ENCODE measurements at regions not wholly inside any gene's neighbourhood (a gene's known extent, or its start where the extent isn't known, plus 50 kb on each side); places are given as distances from the start of the nearest gene placed in this dataset.

DNA sequence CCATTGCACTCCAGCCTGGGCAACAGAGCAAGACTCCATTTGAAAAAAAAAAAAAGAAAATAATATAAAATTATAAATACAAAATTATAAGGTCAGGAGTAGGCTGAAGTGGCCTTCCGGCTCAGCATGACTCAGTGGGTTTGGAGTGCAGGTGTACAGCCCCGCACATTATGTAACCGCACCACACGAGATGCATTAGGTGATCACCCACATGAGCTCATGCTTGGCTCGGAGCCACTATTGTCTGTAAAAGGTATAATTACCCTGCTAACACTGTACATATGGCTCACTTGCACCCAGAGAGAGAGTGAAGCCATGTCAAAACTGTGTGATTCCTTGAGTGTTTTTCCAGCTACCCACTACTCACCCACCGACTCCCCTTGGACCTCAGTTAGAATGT, 557.0 kb downstream of the SLC6A15 start:
- WGBS, 5 donors, result 81 to 95% (median 87%) methylated on average over 6 of the region's 6 CpGs
- intact Hi-C loops (cut with DNase I; ENCODE audit: low total_unique reads), result no loop called here
- no peaks in the 10 kb centered on the region for H3K4me1 ChIP-seq
- TF ChIP-seq POLR2A (IDR thresholded peaks at IDR 0.05) (no peak), POLR2AphosphoS5 (IDR thresholded peaks at IDR 0.05) (no peak)
- TF ChIP-seq, protein P1, sequence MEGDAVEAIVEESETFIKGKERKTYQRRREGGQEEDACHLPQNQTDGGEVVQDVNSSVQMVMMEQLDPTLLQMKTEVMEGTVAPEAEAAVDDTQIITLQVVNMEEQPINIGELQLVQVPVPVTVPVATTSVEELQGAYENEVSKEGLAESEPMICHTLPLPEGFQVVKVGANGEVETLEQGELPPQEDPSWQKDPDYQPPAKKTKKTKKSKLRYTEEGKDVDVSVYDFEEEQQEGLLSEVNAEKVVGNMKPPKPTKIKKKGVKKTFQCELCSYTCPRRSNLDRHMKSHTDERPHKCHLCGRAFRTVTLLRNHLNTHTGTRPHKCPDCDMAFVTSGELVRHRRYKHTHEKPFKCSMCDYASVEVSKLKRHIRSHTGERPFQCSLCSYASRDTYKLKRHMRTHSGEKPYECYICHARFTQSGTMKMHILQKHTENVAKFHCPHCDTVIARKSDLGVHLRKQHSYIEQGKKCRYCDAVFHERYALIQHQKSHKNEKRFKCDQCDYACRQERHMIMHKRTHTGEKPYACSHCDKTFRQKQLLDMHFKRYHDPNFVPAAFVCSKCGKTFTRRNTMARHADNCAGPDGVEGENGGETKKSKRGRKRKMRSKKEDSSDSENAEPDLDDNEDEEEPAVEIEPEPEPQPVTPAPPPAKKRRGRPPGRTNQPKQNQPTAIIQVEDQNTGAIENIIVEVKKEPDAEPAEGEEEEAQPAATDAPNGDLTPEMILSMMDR (IDR thresholded peaks at IDR 0.05 in 8 of 11, conservative IDR thresholded peaks at IDR 0.05 in 3 of 11), result no peak
- H3K27me3 ChIP-seq (replicated peaks in 1 of 7), result no peaks in the 10 kb centered on the region
- H3K4me3 ChIP-seq, result no peak overlapping the region
- H3K27ac ChIP-seq, result no peak overlapping the region
- H3K36me3 ChIP-seq, result no peaks in the 10 kb centered on the region
- peaks cover 0 to 15% (median 0%) of the 10 kb centered on the region in 8 donors for H3K9me3 ChIP-seq
- no peak for DNase-seq

DNA sequence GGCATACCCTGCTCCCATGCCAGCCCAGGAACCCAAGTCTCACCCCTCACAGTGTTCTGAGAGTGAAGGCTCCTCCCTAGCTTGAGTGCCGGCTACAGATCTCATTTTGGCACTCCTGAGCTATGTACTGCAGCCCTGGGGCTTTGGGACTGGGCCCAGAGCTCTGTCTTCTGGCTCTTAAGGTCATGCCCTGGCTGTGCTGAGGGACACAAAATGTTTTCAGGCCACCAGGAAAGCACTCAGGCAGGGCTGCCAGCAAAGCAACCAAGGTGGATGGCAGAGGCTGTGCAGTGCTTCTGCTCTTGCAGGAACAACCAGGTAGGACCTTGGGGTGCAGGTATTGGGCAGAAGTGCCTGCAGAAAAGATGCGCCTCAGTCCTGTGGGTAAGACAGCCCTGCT, 564.0 kb downstream of the SLC6A15 start:
- Histone ChIP-seq H3K4me3 (no peak overlapping the region), H3K9me3 (peaks cover 0 to 24% (median 2%) of the 10 kb centered on the region in 8 donors), H3K36me3 (no peaks in the 10 kb centered on the region), H3K27me3 (replicated peaks in 1 of 7) (no peaks in the 10 kb centered on the region), H3K27ac (no peak overlapping the region), H3K4me1 (no peaks in the 10 kb centered on the region)
- intact Hi-C loops (cut with DNase I; ENCODE audit: low total_unique reads), result no loop called here
- TF ChIP-seq POLR2AphosphoS5 (IDR thresholded peaks at IDR 0.05) (no peak), POLR2A (IDR thresholded peaks at IDR 0.05) (no peak)
- TF ChIP-seq, protein P1 (IDR thresholded peaks at IDR 0.05 in 8 of 11, conservative IDR thresholded peaks at IDR 0.05 in 3 of 11), result no peak
- DNase-seq, result no peak
- 46 to 84% (median 70%) methylated on average over 1 to 2 of the region's 2 CpGs for WGBS, 5 donors

DNA sequence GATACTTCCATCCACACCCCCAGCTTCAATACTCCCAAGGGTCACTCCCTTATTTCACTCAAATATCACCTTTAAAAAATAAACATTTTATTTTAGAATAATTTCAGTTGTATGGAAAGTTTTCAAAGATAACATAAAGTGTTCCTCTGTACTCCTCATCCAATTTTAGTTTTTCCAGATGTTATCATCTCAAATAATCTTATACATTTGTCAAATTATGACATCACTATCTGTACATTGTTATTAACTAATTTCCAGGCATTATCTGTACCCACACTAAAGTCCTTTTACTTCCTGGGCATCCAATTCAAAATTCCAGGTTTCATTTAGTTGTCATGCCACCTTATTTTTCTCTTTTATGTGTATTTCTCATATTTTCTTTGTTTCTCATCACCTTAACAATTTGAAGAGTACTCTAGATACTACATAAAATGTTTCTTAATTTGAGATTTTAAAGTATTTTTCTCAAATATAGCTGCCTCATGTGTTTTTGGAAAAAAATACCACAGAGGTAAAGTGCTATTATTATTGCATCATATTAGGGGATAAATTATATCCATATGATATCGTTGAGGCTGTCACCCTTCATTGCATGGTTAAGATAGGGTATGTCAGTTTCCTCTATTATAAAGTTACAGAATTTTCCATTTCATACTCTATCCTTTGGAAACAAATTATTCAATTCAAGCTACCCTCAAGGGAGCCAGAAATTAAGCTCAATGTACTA, 571.0 kb downstream of the SLC6A15 start:
- Histone ChIP-seq H3K4me1 (no peaks in the 10 kb centered on the region), H3K27me3 (replicated peaks in 1 of 7) (no peaks in the 10 kb centered on the region), H3K36me3 (no peaks in the 10 kb centered on the region), H3K27ac (no peak overlapping the region), H3K9me3 (peaks cover 0 to 19% (median 0%) of the 10 kb centered on the region in 8 donors), H3K4me3 (no peak overlapping the region)
- TF ChIP-seq POLR2A (IDR thresholded peaks at IDR 0.05), result no peak
- intact Hi-C loops (cut with DNase I; ENCODE audit: low total_unique reads), result no loop called here
- WGBS, 5 donors, result 72 to 87% (median 81%) methylated on average over 1 of the region's 1 CpG
- DNase-seq, result no peak

DNA sequence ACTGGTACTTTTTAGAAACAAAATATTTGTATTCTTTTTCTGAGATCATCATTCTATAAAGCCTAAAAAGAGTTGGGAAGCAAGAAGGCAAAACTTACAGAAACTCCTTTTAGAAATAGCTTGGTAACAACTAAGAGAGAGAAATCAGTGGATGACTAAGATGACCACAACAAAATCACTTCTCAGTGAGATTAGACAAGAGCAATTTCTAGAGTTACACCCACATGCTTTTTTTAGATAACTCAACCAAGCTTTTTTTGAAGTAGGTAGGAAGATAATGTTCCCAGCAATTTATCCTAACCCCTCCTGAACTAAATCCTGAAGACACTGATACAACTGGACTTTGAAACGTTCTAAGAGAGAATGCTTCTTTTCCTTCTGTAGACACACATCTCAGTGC, 576.4 kb downstream of the SLC6A15 start:
- Histone ChIP-seq H3K36me3 (no peaks in the 10 kb centered on the region), H3K4me3 (no peak overlapping the region), H3K4me1 (no peaks in the 10 kb centered on the region), H3K27ac (no peak overlapping the region), H3K9me3 (no peaks in the 10 kb centered on the region), H3K27me3 (replicated peaks in 1 of 7) (no peaks in the 10 kb centered on the region)
- TF ChIP-seq POLR2A (IDR thresholded peaks at IDR 0.05), result no peak
- TF ChIP-seq, protein P1 (IDR thresholded peaks at IDR 0.05 in 8 of 11, conservative IDR thresholded peaks at IDR 0.05 in 3 of 11), result no peak
- 57 to 75% (median 62%) methylated on average over 1 of the region's 1 CpG for WGBS, 5 donors
- intact Hi-C loops (cut with DNase I; ENCODE audit: low total_unique reads), result no loop called here
- no peak for DNase-seq

Measured in spleen (tissue), 11 donors.